ENCODE measurements at regions not wholly inside any gene's neighbourhood (a gene's known extent, or its start where the extent isn't known, plus 50 kb on each side); places are given as distances from the start of the nearest gene placed in this dataset.

GRCh38 chr5:135145985-135146384 is 112.0 kb upstream of the PITX1 start:
- TF ChIP-seq CTCF (IDR thresholded peaks at IDR 0.05) (no peak), EP300 (IDR thresholded peaks at IDR 0.05) (no peak), POLR2A (IDR thresholded peaks at IDR 0.05) (no peak)
